Common myeloid progenitor, CD34-positive (primary cell): ENCODE measurements at regions not wholly inside any gene's neighbourhood (a gene's known extent, or its start where the extent isn't known, plus 50 kb on each side); places are given as distances from the start of the nearest gene placed in this dataset.
A peak's percentile ranks its signal among the peaks of the same experiment; 100 is the strongest.
"Not testable (repeated sequence)": the region's sequence is repeated elsewhere in the genome, so short reads cannot be mapped to it uniquely, and the experiment has no call there.

Experiments used
- CTCF ChIA-PET: fragments of 350-600 bp; sonication (Branson Sonifier 250); formaldehyde crosslinking; loops from one replicate; lab custom pipeline; 2021; ENCODE audit warnings: antibody characterized with exemption; lab: Charles Lee
- POLR2A ChIA-PET: fragments of 350-600 bp; sonication (Branson Sonifier 250); formaldehyde crosslinking; loops from one replicate; lab custom pipeline; 2021; ENCODE audit warnings: antibody characterized with exemption; lab: Charles Lee
- DNase-seq, 3 donors: peaks; one replicate each; pipeline versions ENCODE4 v3.0.0 to v3.0.0-alpha.2; 2013
- H3K27ac ChIP-seq, 2 experiments: 1 replicate in 1 of 2; 2 replicates in 1 of 2; pipeline ENCODE4 v1.7.0; 2013; ENCODE audit warnings: inconsistent platforms in 2 of 2, low read length in 2 of 2, mild to moderate bottlenecking in 2 of 2, low read depth in 1 of 2, moderate library complexity in 1 of 2; ENCODE audit not compliant: severe bottlenecking in 2 of 2, insufficient read depth in 1 of 2, poor library complexity in 1 of 2
- H3K27me3 ChIP-seq, 5 experiments: replicated peaks in 2 of 5; 1 replicate in 3 of 5; 2 replicates in 2 of 5; pipeline versions ENCODE4 v1.6.1 to v1.7.0; 2013; ENCODE audit warnings: low read length in 4 of 5, mild to moderate bottlenecking in 2 of 5, moderate library complexity in 2 of 5, inconsistent platforms in 1 of 5; ENCODE audit not compliant: insufficient read depth in 5 of 5, control insufficient read depth in 4 of 5
- H3K36me3 ChIP-seq, 4 experiments: 1 replicate in 2 of 4; 2 replicates in 2 of 4; pipeline versions ENCODE4 v1.6.1 to v1.7.0; 2013; ENCODE audit warnings: low read length in 3 of 4, control low read depth in 1 of 4, mild to moderate bottlenecking in 1 of 4; ENCODE audit not compliant: control insufficient read depth in 4 of 4, insufficient read depth in 4 of 4
- H3K4me1 ChIP-seq, 4 experiments: 1 replicate in 3 of 4; 2 replicates in 1 of 4; pipeline versions ENCODE4 v1.6.1 to v1.7.1; 2013; ENCODE audit warnings: low read length in 3 of 4, mild to moderate bottlenecking in 3 of 4, control low read depth in 1 of 4, inconsistent platforms in 1 of 4, moderate library complexity in 1 of 4; ENCODE audit not compliant: control insufficient read depth in 4 of 4, insufficient read depth in 4 of 4; ENCODE audit errors: control extremely low read depth in 1 of 4
- H3K4me3 ChIP-seq, 7 experiments: 1 replicate in 4 of 7; 2 replicates in 3 of 7; pipeline versions ENCODE4 v1.5.1 to v1.7.0; 2013; ENCODE audit warnings: mild to moderate bottlenecking in 7 of 7, low read length in 6 of 7, moderate library complexity in 6 of 7, inconsistent platforms in 2 of 7, low read depth in 2 of 7, control low read depth in 1 of 7; ENCODE audit not compliant: insufficient read depth in 4 of 7, control insufficient read depth in 1 of 7; ENCODE audit errors: extremely low read depth in 1 of 7
- H3K9me3 ChIP-seq, 5 experiments: 1 replicate in 4 of 5; 2 replicates in 1 of 5; pipeline versions ENCODE4 v1.6.1 to v1.7.1; 2013; ENCODE audit warnings: low read length in 4 of 5, mild to moderate bottlenecking in 2 of 5, inconsistent platforms in 1 of 5, low read depth in 1 of 5, moderate library complexity in 1 of 5; ENCODE audit not compliant: control insufficient read depth in 4 of 5, insufficient read depth in 2 of 5; ENCODE audit errors: control extremely low read depth in 1 of 5
- WGBS: methylation state at CpG from one replicate; pipeline ENCODE4 v1.1.5; 2013; ENCODE audit not compliant: insufficient coverage; 5-methylcytosine and 5-hydroxymethylcytosine counted together

DNA sequence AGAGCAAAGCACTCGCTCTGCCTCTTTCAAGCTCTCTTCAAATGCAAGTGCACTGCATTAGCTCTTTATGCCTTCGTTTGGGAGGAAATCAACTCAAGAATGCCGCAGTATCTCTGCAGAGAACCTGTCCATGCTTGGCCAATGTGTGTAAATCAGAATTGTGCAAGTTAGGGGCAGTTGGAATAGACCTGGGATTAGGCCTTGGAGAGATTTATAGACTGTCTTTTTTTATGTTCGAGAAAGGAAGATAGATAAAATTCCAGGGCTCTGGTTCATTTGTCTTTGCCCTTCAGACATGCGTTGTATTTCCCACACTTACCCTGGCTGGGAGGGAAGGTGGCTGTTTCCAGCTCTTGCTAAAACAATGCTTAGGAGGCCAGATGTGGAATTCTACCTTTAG is 163.7 kb downstream of the MOBP start:
- H3K9me3 ChIP-seq = peaks cover 0 to 10% (median 3%) of the 10 kb centered on the region in 5 experiments
- WGBS = 79% methylated on average over 4 of the region's 5 CpGs
- no peaks in the 10 kb centered on the region for H3K27me3 ChIP-seq
- ChIA-PET POLR2A (no interaction called here), CTCF (no interaction called here)
- no peaks in the 10 kb centered on the region for H3K4me1 ChIP-seq
- no peak for DNase-seq
- H3K36me3 ChIP-seq = no peaks in the 10 kb centered on the region
- no peak overlapping the region for H3K4me3 ChIP-seq
- H3K27ac ChIP-seq = no peak overlapping the region

DNA sequence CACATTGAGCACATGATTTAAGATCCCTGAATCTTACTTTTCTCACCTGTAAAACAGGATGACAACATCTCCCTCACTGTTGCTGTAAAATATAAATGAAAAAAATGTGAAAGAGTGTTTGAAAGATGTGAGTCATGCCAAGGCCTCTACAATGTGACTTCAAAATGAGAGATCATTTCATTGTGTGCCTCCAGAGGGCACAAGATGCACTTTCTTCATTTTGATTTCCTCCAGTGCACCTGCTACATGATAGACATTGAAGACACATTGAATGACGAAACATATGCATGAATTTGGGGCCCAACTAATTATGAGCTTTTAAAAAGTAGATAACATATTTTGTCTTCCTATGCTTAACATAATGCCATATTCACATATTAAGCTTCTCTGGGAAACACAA is 170.3 kb downstream of the MOBP start:
- no peaks in the 10 kb centered on the region for H3K27me3 ChIP-seq
- WGBS = 83% methylated on average over 1 of the region's 1 CpG
- POLR2A ChIA-PET = no interaction called here
- CTCF ChIA-PET = interaction anchor here (1.1 to 1.7 kb wide), 3 partner anchors 47 to 542 kb away, joined by 3 to 5 read pairs (median 4); no protein-coding TSS in a partner anchor
- peak; percentile 40 to 83 (median 75) for DNase-seq
- peaks cover 0 to 39% (median 16%) of the 10 kb centered on the region in 4 experiments for H3K4me1 ChIP-seq
- H3K36me3 ChIP-seq = no peaks in the 10 kb centered on the region
- H3K27ac ChIP-seq = no peak overlapping the region
- no peaks in the 10 kb centered on the region for H3K9me3 ChIP-seq
- H3K4me3 ChIP-seq = no peak overlapping the region

DNA sequence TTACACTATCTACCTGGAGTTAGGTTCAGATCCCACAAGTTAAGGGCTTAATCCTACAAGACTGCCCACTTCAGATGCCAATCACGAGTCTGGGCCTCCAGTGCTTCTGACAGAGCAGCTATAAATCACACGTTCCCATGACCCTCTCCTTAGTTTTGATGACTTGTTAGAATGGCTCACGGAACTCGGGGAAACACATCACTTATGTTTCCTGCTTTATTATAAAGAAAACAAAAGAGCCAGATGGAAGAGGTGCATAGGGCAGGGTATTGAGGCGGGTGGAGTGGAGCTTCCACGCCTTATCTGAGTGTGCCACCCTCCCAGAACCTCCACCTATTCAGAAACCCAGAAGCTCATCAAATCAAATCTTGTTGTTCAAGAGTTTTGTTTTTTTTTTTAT is 170.8 kb downstream of the MOBP start:
- H3K36me3 ChIP-seq = no peaks in the 10 kb centered on the region
- no peaks in the 10 kb centered on the region for H3K27me3 ChIP-seq
- no peaks in the 10 kb centered on the region for H3K9me3 ChIP-seq
- WGBS = 91% methylated on average over 2 of the region's 6 CpGs
- DNase-seq = peak in 1 of 3 donors; percentile 39
- H3K27ac ChIP-seq = no peak overlapping the region
- POLR2A ChIA-PET = no interaction called here
- H3K4me1 ChIP-seq = peaks cover 0 to 39% (median 16%) of the 10 kb centered on the region in 4 experiments
- CTCF ChIA-PET = interaction anchor here (1.0 to 1.7 kb wide), 4 partner anchors 23 to 542 kb away, joined by 3 to 5 read pairs (median 4); no protein-coding TSS in a partner anchor
- H3K4me3 ChIP-seq = no peak overlapping the region

DNA sequence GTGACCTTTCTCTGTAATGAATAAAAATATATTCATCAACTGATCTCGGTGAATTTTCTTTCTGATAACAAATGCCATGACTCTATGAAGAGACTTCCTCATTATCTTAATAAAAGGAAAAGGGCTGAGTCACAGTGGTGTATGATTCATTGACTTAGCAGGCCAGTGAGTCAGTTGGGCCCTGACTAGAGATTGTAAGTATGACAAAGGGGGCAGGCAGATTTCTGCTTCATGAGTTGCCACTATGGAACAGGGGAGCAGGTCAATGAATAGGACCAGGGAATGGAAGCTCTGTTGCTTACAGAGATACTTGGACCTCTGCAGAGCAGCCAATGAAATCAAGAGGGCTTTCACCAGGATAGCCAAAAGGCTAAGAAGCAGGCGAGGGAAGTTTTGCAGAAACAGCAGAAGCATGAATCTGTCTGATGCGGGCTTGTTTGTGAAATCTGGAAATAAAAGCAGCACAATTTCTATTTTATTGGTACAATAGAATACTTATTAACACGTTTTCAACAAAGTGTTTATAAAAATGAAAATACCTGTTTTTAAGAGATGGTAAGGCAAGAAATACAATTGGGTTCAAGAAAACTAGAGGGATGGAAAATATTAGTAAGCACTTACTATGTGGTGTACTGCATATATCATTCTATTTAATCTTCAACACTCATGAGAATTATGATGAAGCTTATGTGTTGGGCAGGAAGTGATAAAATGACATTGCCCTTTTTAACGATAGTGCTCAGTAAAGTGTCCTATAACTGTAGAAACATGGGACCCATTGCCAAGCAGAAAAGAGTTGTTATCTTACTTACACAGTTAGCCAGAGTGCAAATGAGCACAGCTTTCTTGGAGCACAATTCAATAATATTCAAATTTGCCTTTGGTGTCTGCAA is 169.8 kb upstream of the MYRIP start:
- ChIA-PET POLR2A (interaction anchor here (0.6 kb wide), 1 partner anchor 554 kb away, joined by 3 read pairs; no protein-coding TSS in a partner anchor), CTCF (interaction anchor here (1.1 to 3.0 kb wide), 3 partner anchors 10 to 540 kb away, joined by 3 to 8 read pairs (median 5); no protein-coding TSS in a partner anchor)
- no peaks in the 10 kb centered on the region for H3K36me3 ChIP-seq
- H3K4me1 ChIP-seq = peaks cover 0 to 39% (median 16%) of the 10 kb centered on the region in 4 experiments
- peak overlapping the region in 1 of 7 experiments; percentile 17 for H3K4me3 ChIP-seq
- DNase-seq = peak; percentile 92 to 99 (median 97)
- no CpG with 5 or more reads among the region's 5 CpGs for WGBS
- peak overlapping the region; percentile 55 to 84 for H3K27ac ChIP-seq
- no peaks in the 10 kb centered on the region for H3K9me3 ChIP-seq
- H3K27me3 ChIP-seq = no peaks in the 10 kb centered on the region

DNA sequence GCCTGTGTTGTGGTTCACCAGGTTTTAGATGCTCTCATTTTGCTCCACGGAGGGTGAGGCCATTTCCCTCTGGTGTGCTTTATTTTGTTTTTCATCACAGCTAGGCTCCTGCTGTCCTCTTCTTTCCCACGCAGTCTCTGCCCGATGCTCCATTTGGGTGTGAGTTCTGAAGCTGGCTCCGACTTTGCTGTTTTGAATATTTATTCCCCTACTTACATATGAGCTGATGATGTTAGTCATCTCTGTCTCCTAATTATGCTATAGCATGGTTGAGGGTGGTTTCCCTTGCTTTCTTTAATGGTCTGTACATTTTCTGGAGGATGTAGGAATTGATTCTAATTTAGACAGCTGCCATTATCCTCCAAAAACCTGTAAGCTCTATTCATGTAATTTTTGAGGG is 168.1 kb upstream of the MYRIP start:
- Histone ChIP-seq H3K36me3 (no peaks in the 10 kb centered on the region), H3K4me1 (peaks cover 0 to 39% (median 16%) of the 10 kb centered on the region in 4 experiments), H3K9me3 (no peaks in the 10 kb centered on the region), H3K27ac (no peak overlapping the region), H3K27me3 (no peaks in the 10 kb centered on the region), H3K4me3 (no peak overlapping the region)
- no CpG with 5 or more reads among the region's 4 CpGs for WGBS
- ChIA-PET POLR2A (no interaction called here), CTCF (interaction anchor here (0.7 to 3.0 kb wide), 2 partner anchors 8 to 16 kb away, joined by 3 to 8 read pairs; no protein-coding TSS in a partner anchor)
- DNase-seq = no peak

DNA sequence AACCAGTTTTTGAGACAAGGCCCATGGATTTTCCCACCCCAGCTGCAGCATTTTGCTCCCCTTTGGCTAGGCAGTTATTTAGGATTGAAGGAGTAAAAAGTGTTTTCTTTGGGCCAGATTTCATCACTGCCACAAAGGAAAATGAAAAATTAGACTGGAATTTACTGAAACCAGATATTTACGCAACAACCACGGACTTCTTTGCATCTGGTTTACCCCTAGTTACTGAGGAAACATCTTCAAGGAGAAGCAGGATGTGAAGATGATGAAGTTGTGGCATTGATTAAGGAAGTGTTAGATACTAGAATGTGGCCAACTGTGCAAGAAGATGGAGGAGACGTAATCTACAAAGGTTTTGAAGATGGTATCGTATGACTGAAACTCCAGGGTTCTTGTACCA is 165.2 kb upstream of the MYRIP start:
- no peak overlapping the region for H3K27ac ChIP-seq
- no peaks in the 10 kb centered on the region for H3K36me3 ChIP-seq
- no peak for DNase-seq
- WGBS = 86% methylated on average over 2 of the region's 4 CpGs
- H3K4me3 ChIP-seq = no peak overlapping the region
- ChIA-PET CTCF (no interaction called here), POLR2A (no interaction called here)
- H3K27me3 ChIP-seq = no peaks in the 10 kb centered on the region
- H3K9me3 ChIP-seq = peaks cover 0 to 3% (median 0%) of the 10 kb centered on the region in 5 experiments
- H3K4me1 ChIP-seq = peaks cover 0 to 27% (median 11%) of the 10 kb centered on the region in 4 experiments

DNA sequence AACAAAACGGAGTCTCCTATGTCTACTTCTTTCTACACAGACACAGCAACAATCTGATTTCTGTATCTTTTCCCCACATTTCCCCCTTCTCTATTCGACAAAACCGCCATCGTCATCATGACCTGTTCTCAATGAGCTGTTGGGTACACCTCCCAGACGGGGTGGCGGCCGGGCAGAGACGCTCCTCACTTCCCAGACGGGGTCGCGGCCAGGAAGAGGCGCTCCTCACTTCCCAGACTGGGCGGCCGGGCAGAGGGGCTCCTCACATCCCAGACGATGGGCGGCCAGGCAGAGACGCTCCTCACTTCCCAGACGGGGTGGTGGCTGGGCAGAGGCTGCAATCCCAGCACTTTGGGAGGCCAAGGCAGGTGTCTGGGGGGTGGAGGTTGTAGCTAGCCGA is 158.2 kb upstream of the MYRIP start:
- H3K4me1 ChIP-seq, CTCF ChIA-PET: not testable (repeated sequence)

More for the DNA sequence above, 158.2 kb upstream of the MYRIP start:
- 100% methylated on average over 6 of the region's 19 CpGs for WGBS
- H3K27ac ChIP-seq, H3K4me3 ChIP-seq, H3K9me3 ChIP-seq, DNase-seq, H3K36me3 ChIP-seq, H3K27me3 ChIP-seq, POLR2A ChIA-PET: not testable (repeated sequence)
